Osteoblast (primary cell): ENCODE measurements at regions not wholly inside any gene's neighbourhood (a gene's known extent, or its start where the extent isn't known, plus 50 kb on each side); places are given as distances from the start of the nearest gene placed in this dataset.

Experiments
- DNase-seq: peaks from one replicate; pipeline ENCODE4 v3.0.0; 2011; ENCODE audit warnings: low spot score, mixed read lengths; ENCODE audit not compliant: insufficient read length; ENCODE audit errors: missing footprints
- H2AFZ ChIP-seq: 2 replicates; pipeline ENCODE4 v1.6.0; 2011; ENCODE audit warnings: mild to moderate bottlenecking, low read length
- H3K27ac ChIP-seq: 2 replicates; pipeline ENCODE4 v1.5.1; 2011; ENCODE audit warnings: mild to moderate bottlenecking, low read depth, low read length, moderate library complexity
- H3K27me3 ChIP-seq: 2 replicates; pipeline ENCODE4 v1.6.0; 2012; ENCODE audit warnings: mild to moderate bottlenecking, control low read depth, inconsistent platforms, low read length, moderate library complexity; ENCODE audit not compliant: insufficient read depth
- H3K36me3 ChIP-seq: 2 replicates; pipeline ENCODE4 v1.5.1; 2011; ENCODE audit warnings: mild to moderate bottlenecking, low read length, control low read depth, moderate library complexity; ENCODE audit not compliant: insufficient read depth
- H3K4me1 ChIP-seq: 2 replicates; pipeline ENCODE4 v1.5.1; 2011; ENCODE audit warnings: mild to moderate bottlenecking, low read length, control low read depth, moderate library complexity; ENCODE audit not compliant: insufficient read depth
- H3K4me2 ChIP-seq: 2 replicates; pipeline ENCODE4 v1.6.0; 2011; ENCODE audit warnings: mild to moderate bottlenecking, low read length; ENCODE audit not compliant: insufficient read depth
- H3K4me3 ChIP-seq: fragments of 200-600 bp; sonication (generic); 3 replicates; pipeline ENCODE4 v1.5.1; 2012; ENCODE audit warnings: mild to moderate bottlenecking, low read length, inconsistent platforms; ENCODE audit not compliant: insufficient read depth
- H3K79me2 ChIP-seq: 2 replicates; pipeline ENCODE4 v1.6.0; 2012; ENCODE audit warnings: mild to moderate bottlenecking, low read length, control low read depth, inconsistent platforms; ENCODE audit not compliant: insufficient read depth
- H3K9me3 ChIP-seq: 2 replicates; pipeline ENCODE4 v1.5.1; 2011; ENCODE audit warnings: low read depth, low read length, control low read depth
- H4K20me1 ChIP-seq: 2 replicates; pipeline ENCODE4 v1.6.0; 2012; ENCODE audit warnings: mild to moderate bottlenecking, low read length, control low read depth; ENCODE audit not compliant: insufficient read depth
- TF ChIP-seq, protein P1 (sequence below): IDR thresholded peaks from 2 replicates; pipeline ENCODE4 v1.5.1; 2011; ENCODE audit warnings: mild to moderate bottlenecking, low read depth, low read length, moderate library complexity; ENCODE audit errors: extremely low read depth

DNA sequence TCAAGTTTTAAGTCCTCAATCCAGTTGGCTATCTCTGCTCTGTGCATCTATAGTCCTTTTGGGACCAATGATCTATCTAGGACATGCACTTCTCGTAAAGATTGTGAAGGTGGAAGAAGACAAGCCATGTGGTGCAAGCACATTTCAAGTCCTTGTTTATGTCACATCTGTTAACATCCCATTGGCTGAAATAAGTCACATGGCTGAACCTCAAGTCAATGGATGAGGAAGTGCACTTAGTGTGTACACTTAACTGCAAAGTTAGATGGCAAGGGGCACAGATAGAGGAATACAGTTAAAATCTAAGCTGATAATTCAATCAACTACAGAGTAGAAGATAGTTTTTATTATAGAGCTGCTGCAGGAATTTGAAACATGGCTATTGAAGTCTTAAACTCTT is 362.8 kb upstream of the TBX3 start:
- Histone ChIP-seq H3K4me3 (no peak overlapping the region), H3K27me3 (no peaks in the 10 kb centered on the region), H3K4me1 (no peaks in the 10 kb centered on the region), H4K20me1 (no peaks in the 10 kb centered on the region), H2AFZ (no peak overlapping the region), H3K27ac (no peak overlapping the region), H3K79me2 (no peaks in the 10 kb centered on the region), H3K36me3 (no peaks in the 10 kb centered on the region), H3K4me2 (no peak overlapping the region), H3K9me3 (no peaks in the 10 kb centered on the region)
- no peak for DNase-seq
- TF ChIP-seq, protein P1, sequence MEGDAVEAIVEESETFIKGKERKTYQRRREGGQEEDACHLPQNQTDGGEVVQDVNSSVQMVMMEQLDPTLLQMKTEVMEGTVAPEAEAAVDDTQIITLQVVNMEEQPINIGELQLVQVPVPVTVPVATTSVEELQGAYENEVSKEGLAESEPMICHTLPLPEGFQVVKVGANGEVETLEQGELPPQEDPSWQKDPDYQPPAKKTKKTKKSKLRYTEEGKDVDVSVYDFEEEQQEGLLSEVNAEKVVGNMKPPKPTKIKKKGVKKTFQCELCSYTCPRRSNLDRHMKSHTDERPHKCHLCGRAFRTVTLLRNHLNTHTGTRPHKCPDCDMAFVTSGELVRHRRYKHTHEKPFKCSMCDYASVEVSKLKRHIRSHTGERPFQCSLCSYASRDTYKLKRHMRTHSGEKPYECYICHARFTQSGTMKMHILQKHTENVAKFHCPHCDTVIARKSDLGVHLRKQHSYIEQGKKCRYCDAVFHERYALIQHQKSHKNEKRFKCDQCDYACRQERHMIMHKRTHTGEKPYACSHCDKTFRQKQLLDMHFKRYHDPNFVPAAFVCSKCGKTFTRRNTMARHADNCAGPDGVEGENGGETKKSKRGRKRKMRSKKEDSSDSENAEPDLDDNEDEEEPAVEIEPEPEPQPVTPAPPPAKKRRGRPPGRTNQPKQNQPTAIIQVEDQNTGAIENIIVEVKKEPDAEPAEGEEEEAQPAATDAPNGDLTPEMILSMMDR: no peak

- Histone ChIP-seq H2AFZ (no peak overlapping the region), H3K79me2 (no peaks in the 10 kb centered on the region), H4K20me1 (no peaks in the 10 kb centered on the region), H3K4me3 (no peak overlapping the region), H3K9me3 (no peaks in the 10 kb centered on the region), H3K27me3 (no peaks in the 10 kb centered on the region), H3K36me3 (no peaks in the 10 kb centered on the region), H3K27ac (no peak overlapping the region), H3K4me1 (no peaks in the 10 kb centered on the region), H3K4me2 (no peak overlapping the region)
- TF ChIP-seq, protein P1: no peak
- DNase-seq: no peak
Measured at GRCh38 chr12:115044073-115044472, 360.1 kb upstream of the TBX3 start.

DNA sequence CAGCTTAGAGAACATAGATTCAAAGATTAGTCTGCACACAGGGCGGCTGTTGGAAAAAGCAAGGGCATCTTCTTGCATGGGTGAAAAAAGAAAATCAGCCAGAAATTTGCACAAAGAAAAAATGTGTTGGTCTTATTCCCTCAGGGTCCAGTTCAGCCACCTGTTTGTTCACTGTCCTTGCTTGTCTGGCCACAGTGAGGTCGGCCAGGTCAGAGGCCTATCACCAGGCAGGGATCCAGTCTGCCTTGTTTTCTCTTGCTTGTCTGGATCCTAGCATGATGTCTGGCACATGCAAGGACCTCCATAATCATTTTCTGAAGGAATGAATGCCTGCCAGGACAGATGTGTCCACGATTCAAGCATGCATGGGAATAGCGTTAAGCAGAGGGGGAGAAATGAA is 359.1 kb upstream of the TBX3 start:
- TF ChIP-seq, protein P1: no peak
- Histone ChIP-seq H3K4me3 (no peak overlapping the region), H3K9me3 (no peaks in the 10 kb centered on the region), H3K4me2 (no peak overlapping the region), H3K79me2 (no peaks in the 10 kb centered on the region), H4K20me1 (no peaks in the 10 kb centered on the region), H3K36me3 (no peaks in the 10 kb centered on the region), H2AFZ (no peak overlapping the region), H3K27me3 (no peaks in the 10 kb centered on the region), H3K27ac (no peak overlapping the region), H3K4me1 (no peaks in the 10 kb centered on the region)
- DNase-seq: no peak

DNA sequence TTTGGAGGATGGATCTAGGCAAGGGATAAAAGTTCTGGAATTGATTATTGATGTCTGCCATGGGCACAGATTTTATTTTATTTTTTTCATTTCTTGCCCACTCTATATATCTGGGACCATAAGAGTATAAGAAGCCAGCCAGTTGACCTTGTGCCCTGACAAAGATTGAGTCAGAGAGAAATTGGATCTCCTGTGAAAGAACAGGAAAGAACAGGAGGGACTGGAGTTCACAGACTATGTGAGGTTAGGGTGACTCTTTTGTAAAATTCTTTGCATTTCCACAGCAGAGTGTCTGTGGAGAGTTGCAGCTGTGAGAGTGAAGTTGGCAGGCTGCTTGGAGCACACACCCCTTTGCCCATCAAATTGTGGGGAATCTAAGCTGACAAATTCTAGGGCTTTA is 358.4 kb upstream of the TBX3 start:
- TF ChIP-seq, protein P1: no peak
- Histone ChIP-seq H3K4me1 (no peaks in the 10 kb centered on the region), H4K20me1 (no peaks in the 10 kb centered on the region), H3K36me3 (no peaks in the 10 kb centered on the region), H3K4me3 (no peak overlapping the region), H3K27ac (no peak overlapping the region), H3K79me2 (no peaks in the 10 kb centered on the region), H3K27me3 (no peaks in the 10 kb centered on the region), H3K9me3 (no peaks in the 10 kb centered on the region), H3K4me2 (no peak overlapping the region), H2AFZ (no peak overlapping the region)
- no peak for DNase-seq
